Activated CD4-positive, alpha-beta T cell treated with anti-CD3 and anti-CD28 coated beads for 36 hours (primary cell): ENCODE measurements at regions not wholly inside any gene's neighbourhood (a gene's known extent, or its start where the extent isn't known, plus 50 kb on each side); places are given as distances from the start of the nearest gene placed in this dataset.
"Not testable (repeated sequence)": the region's sequence is repeated elsewhere in the genome, so short reads cannot be mapped to it uniquely, and the experiment has no call there.

ENCODE experiments used
- ATAC-seq: fragments of 200-7000 bp; cut with Tn5 transposase; one replicate; pipeline ENCODE4 v1.10.0; 2021; ENCODE audit warnings: mild to moderate bottlenecking, moderate library complexity
- CTCF ChIA-PET: fragments of 350-600 bp; sonication (Branson Sonifier 250); formaldehyde crosslinking; loops from one replicate; lab custom pipeline; 2021; ENCODE audit warnings: antibody characterized with exemption; lab: Charles Lee
- POLR2A ChIA-PET: fragments of 350-600 bp; sonication (Branson Sonifier 250); formaldehyde crosslinking; loops from one replicate; lab custom pipeline; 2021; ENCODE audit warnings: antibody characterized with exemption, inconsistent platforms; lab: Charles Lee
- DNase-seq: peaks from one replicate; pipeline ENCODE4 v3.0.0-alpha.2; 2020
- H3K27ac Mint-ChIP-seq: one replicate; pipeline ENCODE4 v1.8.0; 2021; ENCODE audit warnings: mixed read lengths
- H3K27me3 Mint-ChIP-seq: one replicate; pipeline ENCODE4 v1.8.0; 2021; ENCODE audit warnings: mixed read lengths
- H3K36me3 Mint-ChIP-seq: one replicate; pipeline ENCODE4 v1.8.0; 2021; ENCODE audit warnings: low read depth, mixed read lengths
- H3K4me1 Mint-ChIP-seq: one replicate; pipeline ENCODE4 v1.8.0; 2021; ENCODE audit warnings: mixed read lengths
- H3K4me3 Mint-ChIP-seq: one replicate; pipeline ENCODE4 v1.8.0; 2021; ENCODE audit warnings: mild to moderate bottlenecking, moderate library complexity, mixed read lengths
- H3K9me3 Mint-ChIP-seq: one replicate; pipeline ENCODE4 v1.8.0; 2021; ENCODE audit warnings: low read depth, mixed read lengths
- intact Hi-C, 2 experiments: fragments of 100-400 bp; cut with DNase I in 1 of 2; cut with micrococcal nuclease in 1 of 2; formaldehyde crosslinking; loops; one replicate each; pipeline versions ENCODE4 v1.14.2 to v1.15.1; 2022 to 2024; cut with DNase I, micrococcal nuclease

GRCh38 chr11:71312616-71313015 is 60.2 kb upstream of the SHANK2 start:
- DNase-seq, H3K27ac Mint-ChIP-seq, H3K36me3 Mint-ChIP-seq, POLR2A ChIA-PET, intact Hi-C loops, H3K27me3 Mint-ChIP-seq, H3K9me3 Mint-ChIP-seq, H3K4me1 Mint-ChIP-seq, ATAC-seq, H3K4me3 Mint-ChIP-seq: not testable (repeated sequence)
- CTCF ChIA-PET, result interaction anchor here (0.7 kb wide), 2 partner anchors 38 to 183 kb away, joined by 3 read pairs; no protein-coding TSS in a partner anchor

DNA sequence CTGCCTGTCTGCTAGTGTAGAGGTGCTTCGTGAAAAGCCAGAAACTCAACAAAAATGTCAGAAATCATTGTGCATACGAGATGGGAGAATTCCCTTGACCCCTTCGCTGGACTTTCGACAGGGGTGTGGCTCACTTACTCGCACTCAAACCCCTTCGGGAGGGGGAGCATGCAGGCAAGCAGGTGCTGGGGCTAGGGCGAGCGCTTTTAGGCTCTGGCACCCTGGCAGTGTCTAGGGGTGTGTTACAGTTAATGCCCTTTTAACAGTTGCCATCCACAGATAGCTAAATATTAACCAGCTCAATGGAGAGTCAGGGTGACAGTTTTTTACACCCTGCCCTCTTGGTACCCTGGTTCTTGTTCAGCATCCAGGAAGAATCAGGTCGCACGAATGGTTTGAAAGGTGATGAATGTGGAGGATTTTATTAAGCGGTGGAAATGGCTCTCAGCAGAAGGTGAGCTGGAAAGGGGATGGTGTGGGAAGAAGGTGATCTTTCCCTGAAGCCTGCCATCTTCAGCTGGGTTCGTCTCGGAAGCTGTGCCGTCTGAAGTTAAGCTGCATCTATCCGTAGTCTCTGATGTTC is 59.6 kb upstream of the SHANK2 start:
- H3K27me3 Mint-ChIP-seq, result peaks cover 3% of the 10 kb centered on the region
- H3K36me3 Mint-ChIP-seq, result no peaks in the 10 kb centered on the region
- H3K4me1 Mint-ChIP-seq, result no peaks in the 10 kb centered on the region
- no peak for DNase-seq
- ChIA-PET CTCF (interaction anchor here (0.7 kb wide), 2 partner anchors 37 to 183 kb away, joined by 3 read pairs; no protein-coding TSS in a partner anchor), POLR2A (no interaction called here)
- no peak overlapping the region for H3K27ac Mint-ChIP-seq
- H3K4me3 Mint-ChIP-seq, result no peak overlapping the region
- H3K9me3 Mint-ChIP-seq, result peaks cover 2% of the 10 kb centered on the region
- ATAC-seq, result no peak
- intact Hi-C loops, result no loop called here

GRCh38 chr11:71311176-71311925 is 59.0 kb upstream of the SHANK2 start:
- peaks cover 3% of the 10 kb centered on the region for H3K27me3 Mint-ChIP-seq
- intact Hi-C loops, result no loop called here

GRCh38 chr11:71310184-71310583 is 57.8 kb upstream of the SHANK2 start:
- Mint-ChIP-seq H3K27me3 (peaks cover 3% of the 10 kb centered on the region), H3K36me3 (no peaks in the 10 kb centered on the region), H3K9me3 (no peaks in the 10 kb centered on the region), H3K4me1 (no peaks in the 10 kb centered on the region), H3K4me3 (no peak overlapping the region), H3K27ac (no peak overlapping the region)
- no peak for ATAC-seq
- CTCF ChIA-PET, result no interaction called here
- intact Hi-C loops, result no loop called here
- POLR2A ChIA-PET, result no interaction called here
- DNase-seq, result no peak

More at GRCh38 chr11:71311176-71311925, 59.0 kb upstream of the SHANK2 start:
- Mint-ChIP-seq H3K9me3 (no peaks in the 10 kb centered on the region), H3K4me3 (no peak overlapping the region), H3K36me3 (no peaks in the 10 kb centered on the region), H3K27ac (no peak overlapping the region), H3K4me1 (no peaks in the 10 kb centered on the region)
- ATAC-seq (no peak), DNase-seq (no peak)
- CTCF ChIA-PET, result no interaction called here
- POLR2A ChIA-PET, result no interaction called here

DNA sequence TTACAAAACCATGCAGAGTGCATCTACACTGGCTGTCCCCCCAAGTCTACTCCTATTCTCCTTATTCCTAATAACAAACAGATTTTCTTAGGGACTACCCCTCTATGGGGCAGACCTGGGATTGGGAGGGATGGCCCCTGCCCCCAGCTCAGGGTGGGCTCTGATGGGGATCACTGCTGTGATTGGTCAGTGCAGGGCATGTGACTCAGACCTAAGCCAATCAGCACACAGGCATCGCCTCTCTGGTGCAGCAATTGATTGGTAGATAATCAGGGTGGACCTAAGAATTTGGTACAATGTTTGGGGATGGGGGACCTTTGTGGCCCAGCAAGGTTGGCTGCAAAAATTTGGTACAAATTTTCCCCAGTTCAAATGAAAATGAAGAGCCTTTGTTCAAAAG is 57.2 kb upstream of the SHANK2 start:
- ATAC-seq (no peak), DNase-seq (no peak)
- POLR2A ChIA-PET, result no interaction called here
- intact Hi-C loops, result no loop called here
- H3K36me3 Mint-ChIP-seq, result no peaks in the 10 kb centered on the region
- CTCF ChIA-PET, result no interaction called here
- no peaks in the 10 kb centered on the region for H3K4me1 Mint-ChIP-seq
- H3K27ac Mint-ChIP-seq, result no peak overlapping the region
- no peaks in the 10 kb centered on the region for H3K27me3 Mint-ChIP-seq
- H3K4me3 Mint-ChIP-seq, result no peak overlapping the region
- H3K9me3 Mint-ChIP-seq, result no peaks in the 10 kb centered on the region

DNA sequence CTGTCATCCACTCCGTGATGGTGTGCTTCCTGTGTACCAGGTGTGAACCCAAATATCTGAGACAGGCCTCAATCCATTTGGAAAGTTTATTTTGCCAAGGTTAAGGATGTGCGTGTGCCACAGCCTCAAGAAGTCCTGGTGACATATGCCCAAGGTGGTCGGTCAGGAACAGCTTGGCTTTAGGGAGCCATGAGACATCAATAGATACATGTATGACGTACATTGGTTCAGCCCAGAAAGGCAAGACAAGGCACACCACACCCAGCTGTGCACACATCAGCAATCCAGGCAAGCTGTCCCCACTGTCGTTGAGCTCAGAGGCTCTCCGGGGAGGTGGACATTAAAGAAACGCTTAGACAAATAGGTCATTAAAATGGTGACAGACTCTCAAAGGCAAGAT is 56.8 kb upstream of the SHANK2 start:
- intact Hi-C loops, result no loop called here
- DNase-seq (no peak), ATAC-seq (no peak)
- Mint-ChIP-seq H3K27ac (no peak overlapping the region), H3K27me3 (no peaks in the 10 kb centered on the region), H3K9me3 (no peaks in the 10 kb centered on the region), H3K4me1 (no peaks in the 10 kb centered on the region), H3K36me3 (no peaks in the 10 kb centered on the region), H3K4me3 (no peak overlapping the region)
- POLR2A ChIA-PET, result no interaction called here
- CTCF ChIA-PET, result no interaction called here

GRCh38 chr11:71307811-71308645 is 55.7 kb upstream of the SHANK2 start:
- intact Hi-C loops, result no loop called here
- CTCF ChIA-PET, result interaction anchor here (0.6 kb wide), 1 partner anchor 13 kb away, joined by 4 read pairs; no protein-coding TSS in a partner anchor
- POLR2A ChIA-PET, result no interaction called here
- no peaks in the 10 kb centered on the region for H3K36me3 Mint-ChIP-seq
- H3K27ac Mint-ChIP-seq, result no peak overlapping the region
- H3K4me3 Mint-ChIP-seq, result no peak overlapping the region
- no peak for DNase-seq
- H3K9me3 Mint-ChIP-seq, result no peaks in the 10 kb centered on the region
- ATAC-seq, result no peak
- H3K4me1 Mint-ChIP-seq, result no peaks in the 10 kb centered on the region
- no peaks in the 10 kb centered on the region for H3K27me3 Mint-ChIP-seq

DNA sequence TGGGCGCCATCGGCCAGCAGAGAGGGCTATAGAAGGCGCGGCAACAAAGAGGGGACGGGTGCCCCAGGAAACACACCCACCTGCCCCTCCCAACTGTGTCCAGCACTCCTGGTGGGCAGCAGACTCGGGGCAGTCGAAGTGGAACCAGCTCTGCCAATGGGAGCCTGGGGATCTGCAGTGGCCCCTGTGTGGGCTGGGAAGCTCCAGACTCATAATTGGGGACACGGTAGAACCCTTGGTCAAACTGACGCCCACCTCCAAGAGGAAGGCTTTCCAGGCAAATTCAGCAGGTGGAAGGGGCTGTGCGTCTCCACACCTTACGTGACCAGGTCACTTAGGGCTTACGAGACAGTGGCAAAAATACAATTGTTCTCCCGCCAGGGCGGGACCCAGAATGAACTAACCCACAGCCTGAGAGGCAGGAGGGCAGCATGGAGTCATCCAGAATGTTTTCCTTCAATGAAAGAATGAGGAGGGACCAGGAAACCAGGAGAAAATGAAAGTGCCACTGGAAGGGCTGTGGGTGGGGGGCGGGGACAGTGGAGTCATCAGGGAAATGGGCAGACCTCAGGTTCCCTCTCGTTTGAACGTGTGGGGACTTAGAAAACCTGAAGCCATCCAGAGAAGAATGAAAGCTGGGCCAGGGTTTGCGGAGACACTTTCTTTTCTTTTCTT is 53.2 kb upstream of the SHANK2 start:
- no peaks in the 10 kb centered on the region for H3K36me3 Mint-ChIP-seq
- intact Hi-C loops, result no loop called here
- H3K27ac Mint-ChIP-seq, result no peak overlapping the region
- DNase-seq (no peak), ATAC-seq (no peak)
- ChIA-PET CTCF (no interaction called here), POLR2A (no interaction called here)
- no peak overlapping the region for H3K4me3 Mint-ChIP-seq
- no peaks in the 10 kb centered on the region for H3K4me1 Mint-ChIP-seq
- no peaks in the 10 kb centered on the region for H3K9me3 Mint-ChIP-seq
- no peaks in the 10 kb centered on the region for H3K27me3 Mint-ChIP-seq

- ChIA-PET POLR2A (no interaction called here), CTCF (no interaction called here)
- H3K4me1 Mint-ChIP-seq, result no peaks in the 10 kb centered on the region
- intact Hi-C loops, result no loop called here
- no peaks in the 10 kb centered on the region for H3K9me3 Mint-ChIP-seq
- no peak for ATAC-seq
- no peaks in the 10 kb centered on the region for H3K36me3 Mint-ChIP-seq
- no peak overlapping the region for H3K4me3 Mint-ChIP-seq
- no peak for DNase-seq
- H3K27me3 Mint-ChIP-seq, result peaks cover 2% of the 10 kb centered on the region
- no peak overlapping the region for H3K27ac Mint-ChIP-seq
Measured at GRCh38 chr11:71305041-71305440, 52.7 kb upstream of the SHANK2 start.

DNA sequence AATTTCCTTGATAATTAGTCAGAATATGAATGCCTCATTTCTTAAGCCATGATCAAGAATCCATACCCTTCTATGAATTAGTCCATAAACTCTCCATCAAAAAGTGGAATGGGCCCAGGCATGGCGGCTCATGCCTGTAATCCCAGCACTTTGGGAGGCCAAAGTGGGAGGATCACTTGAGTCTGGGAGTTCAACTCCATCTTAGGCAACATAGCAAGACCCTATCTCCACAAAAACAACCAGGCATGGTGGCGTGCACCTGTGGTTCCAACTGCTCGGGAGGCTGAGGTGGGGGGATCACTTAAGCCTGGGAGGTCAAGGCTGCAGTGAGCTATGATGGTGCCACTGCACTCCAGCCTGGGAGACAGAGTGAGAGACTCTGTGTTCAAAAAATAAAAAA is 52.1 kb upstream of the SHANK2 start:
- Mint-ChIP-seq H3K4me1 (no peaks in the 10 kb centered on the region), H3K27ac (no peak overlapping the region), H3K36me3 (no peaks in the 10 kb centered on the region), H3K27me3 (peaks cover 5% of the 10 kb centered on the region), H3K4me3 (no peak overlapping the region), H3K9me3 (no peaks in the 10 kb centered on the region)
- CTCF ChIA-PET, result no interaction called here
- POLR2A ChIA-PET, result no interaction called here
- intact Hi-C loops, result no loop called here
- ATAC-seq, result no peak
- no peak for DNase-seq

GRCh38 chr11:71304045-71304444 is 51.7 kb upstream of the SHANK2 start:
- no peaks in the 10 kb centered on the region for H3K4me1 Mint-ChIP-seq
- POLR2A ChIA-PET, result no interaction called here

More at GRCh38 chr11:71304045-71304444, 51.7 kb upstream of the SHANK2 start:
- Mint-ChIP-seq H3K36me3 (no peaks in the 10 kb centered on the region), H3K27ac (no peak overlapping the region), H3K4me3 (no peak overlapping the region), H3K9me3 (no peaks in the 10 kb centered on the region), H3K27me3 (peaks cover 5% of the 10 kb centered on the region)
- CTCF ChIA-PET, result no interaction called here
- DNase-seq (no peak), ATAC-seq (no peak)
- intact Hi-C loops, result no loop called here
